GM10248 (cell line): ENCODE measurements at regions not wholly inside any gene's neighbourhood (a gene's known extent, or its start where the extent isn't known, plus 50 kb on each side); places are given as distances from the start of the nearest gene placed in this dataset.
"Not testable (repeated sequence)": the region's sequence is repeated elsewhere in the genome, so short reads cannot be mapped to it uniquely, and the experiment has no call there.

Experiments
- CTCF ChIA-PET: fragments of 300-600 bp; sonication (Branson Sonifier 250); formaldehyde crosslinking; extraction: SDS; loops from one replicate; lab custom pipeline; 2021; ENCODE audit warnings: antibody characterized with exemption; lab: Yijun Ruan, JAX
- POLR2A ChIA-PET: fragments of 350-650 bp; sonication (Branson Sonifier 250); formaldehyde crosslinking; extraction: SDS; loops from one replicate; lab custom pipeline; 2020; ENCODE audit warnings: antibody characterized with exemption; lab: Yijun Ruan, JAX
- DNase-seq: peaks from one replicate; pipeline ENCODE4 v3.0.0; 2012; ENCODE audit errors: extremely low spot score
- CTCF ChIP-seq: IDR thresholded peaks from 2 replicates; pipeline ENCODE4 v1.5.1; 2012; ENCODE audit warnings: mild to moderate bottlenecking, low read depth; ENCODE audit errors: extremely low read depth, missing control alignments, control extremely low read depth

GRCh38 chr18:38167623-38168022 is 602.0 kb upstream of the CELF4 start:
- CTCF ChIA-PET = no interaction called here

GRCh38 chr18:38153116-38153515 is 587.5 kb upstream of the CELF4 start:
- DNase-seq, POLR2A ChIA-PET: not testable (repeated sequence)
- CTCF ChIA-PET = interaction anchor here (1.9 kb wide), 1 partner anchor 16 kb away, joined by 5 read pairs; no protein-coding TSS in a partner anchor

More at GRCh38 chr18:38167623-38168022, 602.0 kb upstream of the CELF4 start:
- DNase-seq = no peak
- TF ChIP-seq CTCF = no peak
- POLR2A ChIA-PET = no interaction called here

GRCh38 chr18:38116716-38117115 is 551.1 kb upstream of the CELF4 start:
- no peak for DNase-seq
- POLR2A ChIA-PET = no interaction called here
- CTCF ChIA-PET = no interaction called here
- TF ChIP-seq CTCF = no peak

GRCh38 chr18:38115201-38115600 is 549.6 kb upstream of the CELF4 start:
- POLR2A ChIA-PET = no interaction called here
- no peak for TF ChIP-seq CTCF
- CTCF ChIA-PET = no interaction called here
- no peak for DNase-seq

- TF ChIP-seq CTCF = no peak
- ChIA-PET CTCF (no interaction called here), POLR2A (no interaction called here)
- no peak for DNase-seq
These were observed 521.9 kb upstream of the CELF4 start for GRCh38 chr18:38087538-38087937.

- TF ChIP-seq CTCF = no peak
- DNase-seq = no peak
- CTCF ChIA-PET = no interaction called here
- POLR2A ChIA-PET = no interaction called here
These were observed 515.9 kb upstream of the CELF4 start for GRCh38 chr18:38081516-38081915.

GRCh38 chr18:38077229-38077628 is 511.6 kb upstream of the CELF4 start:
- TF ChIP-seq CTCF = no peak
- DNase-seq = no peak
- POLR2A ChIA-PET = no interaction called here
- CTCF ChIA-PET = no interaction called here
